ENCODE measurements at regions not wholly inside any gene's neighbourhood (a gene's known extent, or its start where the extent isn't known, plus 50 kb on each side); places are given as distances from the start of the nearest gene placed in this dataset.

- no peak for DNase-seq
Measured at GRCh38 chr17:51496378-51496777, 236.0 kb downstream of the UTP18 start.

GRCh38 chr17:51499897-51500296 lies 239.6 kb downstream of the UTP18 start:
- no peak for DNase-seq

DNA sequence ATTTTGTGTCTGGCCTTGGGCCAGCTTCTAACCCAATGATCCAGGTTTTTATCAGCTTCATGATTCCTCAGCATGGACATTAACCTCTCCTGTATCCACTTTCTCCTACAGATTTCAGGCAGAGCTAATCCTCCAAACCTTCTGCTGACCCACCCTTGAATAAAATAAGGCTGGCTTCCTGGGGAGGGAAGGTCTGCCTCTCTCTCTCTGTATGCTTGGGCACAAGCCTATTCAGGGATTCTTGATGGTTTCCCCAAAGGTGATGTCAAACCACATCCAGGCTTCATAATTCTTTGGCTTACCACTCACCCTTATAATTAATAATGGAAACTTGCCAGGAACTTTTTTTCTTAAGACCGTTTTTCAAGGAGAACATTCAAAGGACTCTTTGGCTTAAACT lies 240.1 kb downstream of the UTP18 start:
- no peak for DNase-seq

GRCh38 chr17:51505450-51505849 lies 245.1 kb downstream of the UTP18 start:
- no peak for DNase-seq

- no peak for DNase-seq
Measured at GRCh38 chr17:51507444-51507843, 247.1 kb downstream of the UTP18 start.

DNA sequence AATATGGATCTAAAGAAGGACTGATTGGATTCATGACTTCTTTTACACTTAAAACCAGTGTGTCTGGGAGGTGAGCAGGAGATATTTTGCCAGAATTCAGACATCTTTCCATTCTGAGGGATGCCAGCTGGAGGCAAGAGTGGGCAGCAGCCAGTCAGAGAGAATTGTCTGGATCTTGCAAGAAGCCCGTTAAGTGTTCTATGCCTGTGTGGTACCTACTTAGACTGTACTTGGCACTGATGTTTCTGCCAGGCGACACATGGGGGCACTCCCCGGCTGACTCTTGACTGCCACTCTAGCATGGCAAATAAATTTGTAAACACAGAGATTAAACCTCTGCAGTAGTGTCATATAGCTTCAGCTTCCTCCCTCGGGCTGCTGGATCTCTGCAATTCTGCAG lies 247.7 kb downstream of the UTP18 start:
- no peak for DNase-seq

- no peak for DNase-seq
Measured at GRCh38 chr17:51510940-51511339, 250.6 kb downstream of the UTP18 start.

DNA sequence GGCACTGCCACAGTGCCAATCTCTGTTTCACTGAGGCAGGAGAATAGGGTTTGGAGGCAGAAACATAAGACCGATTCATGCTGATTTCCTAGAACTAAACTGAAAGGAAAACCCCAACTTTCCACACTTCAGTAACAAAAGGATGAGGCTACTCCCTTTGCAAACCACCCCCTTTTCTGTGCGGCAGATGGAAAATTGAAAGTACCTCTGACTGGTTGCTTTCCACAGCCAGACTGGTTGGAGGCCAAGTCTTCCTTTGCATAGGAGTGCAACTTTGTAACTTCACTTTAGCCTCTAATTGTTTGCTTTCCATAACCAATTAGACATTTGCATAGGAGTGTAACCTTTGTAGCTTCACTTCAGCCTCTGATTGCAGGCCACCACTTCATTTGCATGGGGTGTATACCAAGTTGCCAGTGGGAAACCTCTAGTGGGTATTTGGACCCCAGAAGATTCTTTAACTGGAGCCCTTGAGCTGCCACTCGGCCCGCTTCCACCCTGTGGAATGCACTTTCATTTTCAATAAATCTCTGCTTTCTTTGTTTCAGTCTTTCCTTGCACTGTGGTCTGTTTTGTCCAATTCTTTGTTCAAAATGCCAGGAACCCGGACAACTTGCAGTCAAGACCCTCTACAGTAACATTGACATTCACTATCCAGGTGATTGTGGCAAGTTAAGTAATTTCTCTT lies 252.0 kb downstream of the UTP18 start:
- DNase-seq: no peak

DNA sequence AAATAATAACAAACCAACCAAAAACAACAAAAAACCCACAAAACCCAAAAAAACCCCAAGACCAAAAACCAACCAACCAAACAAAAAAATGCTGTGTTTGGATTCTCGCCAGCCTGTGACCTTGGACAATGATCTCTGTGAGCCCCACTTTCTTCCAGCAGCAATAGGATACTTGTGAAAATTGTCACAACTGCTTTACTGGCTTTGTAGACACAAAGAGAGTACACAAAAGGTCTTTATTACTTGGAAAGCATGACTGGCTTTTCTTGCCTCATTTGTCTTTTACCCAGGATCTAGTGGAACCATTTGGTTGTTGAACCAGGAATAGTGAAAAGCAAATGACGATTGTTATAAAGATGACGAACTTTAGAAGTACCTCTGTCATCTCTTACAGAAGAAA lies 256.6 kb downstream of the UTP18 start:
- no peak for DNase-seq

- no peak for DNase-seq
Measured at GRCh38 chr17:51524524-51524923, 264.2 kb downstream of the UTP18 start.

DNA sequence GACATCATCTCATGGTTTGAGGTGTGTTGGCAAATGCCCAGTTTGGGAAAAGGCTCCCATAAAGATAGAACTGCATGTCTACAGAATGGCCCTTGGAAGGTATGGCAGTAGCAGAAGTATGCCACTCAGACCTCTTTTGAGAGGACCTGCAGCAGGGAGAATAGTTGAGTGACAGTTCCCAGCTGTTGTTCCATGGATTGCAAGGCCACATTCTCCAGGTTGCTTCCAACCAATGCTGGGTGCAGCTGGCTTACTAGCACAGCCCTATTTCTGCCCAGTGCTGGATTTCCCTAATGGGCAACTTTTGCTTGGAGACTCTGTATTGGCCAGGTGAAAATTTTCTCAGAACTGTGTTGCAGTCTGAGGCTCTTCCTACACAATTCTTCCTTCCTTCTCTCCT lies 266.2 kb downstream of the UTP18 start:
- no peak for DNase-seq

GRCh38 chr17:51527225-51527982 lies 267.1 kb downstream of the UTP18 start:
- DNase-seq: no peak

DNA sequence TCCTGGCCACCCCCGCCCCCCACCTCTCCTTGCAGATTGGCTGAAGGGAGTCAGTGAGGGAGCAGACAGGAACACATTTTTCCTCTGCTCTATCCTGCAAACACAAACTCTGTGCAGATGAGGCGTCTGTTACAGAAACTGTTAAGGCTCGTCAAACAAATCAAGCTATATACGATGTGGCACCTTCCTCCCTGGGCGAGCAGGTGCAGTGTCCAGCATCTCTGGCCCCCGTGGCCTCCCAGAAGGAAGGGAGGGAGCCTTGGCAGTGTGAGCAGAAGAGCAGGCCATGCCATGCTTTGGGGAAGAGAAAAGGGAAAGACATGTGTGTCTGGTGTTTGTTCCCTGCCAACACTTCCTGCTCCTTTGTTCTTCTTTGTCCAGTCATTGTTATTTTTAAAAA lies 267.8 kb downstream of the UTP18 start:
- no peak for DNase-seq

DNA sequence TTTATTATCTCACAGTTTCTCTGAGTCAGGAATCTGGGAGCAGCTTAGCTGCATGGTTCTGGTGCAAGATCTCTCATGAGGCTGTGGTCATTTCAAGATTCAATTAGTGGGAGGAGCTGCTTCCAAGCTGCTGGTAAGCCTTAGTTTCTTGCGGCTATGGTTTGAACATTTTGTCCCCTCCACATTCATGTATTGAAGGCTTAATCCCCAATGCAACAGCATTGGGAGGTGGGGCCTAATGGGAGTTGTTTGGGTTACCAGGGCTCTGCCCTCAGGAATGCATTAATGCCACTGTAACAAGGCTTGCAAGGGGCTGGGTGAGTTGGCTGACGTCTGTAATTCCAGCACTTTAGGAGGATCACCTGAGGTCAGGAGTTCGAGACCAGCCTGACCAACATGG lies 272.9 kb downstream of the UTP18 start:
- DNase-seq: no peak

- no peak for DNase-seq
Measured at GRCh38 chr17:51533821-51534220, 273.5 kb downstream of the UTP18 start.

GRCh38 chr17:51536627-51537026 lies 276.3 kb downstream of the UTP18 start:
- no peak for DNase-seq

DNA sequence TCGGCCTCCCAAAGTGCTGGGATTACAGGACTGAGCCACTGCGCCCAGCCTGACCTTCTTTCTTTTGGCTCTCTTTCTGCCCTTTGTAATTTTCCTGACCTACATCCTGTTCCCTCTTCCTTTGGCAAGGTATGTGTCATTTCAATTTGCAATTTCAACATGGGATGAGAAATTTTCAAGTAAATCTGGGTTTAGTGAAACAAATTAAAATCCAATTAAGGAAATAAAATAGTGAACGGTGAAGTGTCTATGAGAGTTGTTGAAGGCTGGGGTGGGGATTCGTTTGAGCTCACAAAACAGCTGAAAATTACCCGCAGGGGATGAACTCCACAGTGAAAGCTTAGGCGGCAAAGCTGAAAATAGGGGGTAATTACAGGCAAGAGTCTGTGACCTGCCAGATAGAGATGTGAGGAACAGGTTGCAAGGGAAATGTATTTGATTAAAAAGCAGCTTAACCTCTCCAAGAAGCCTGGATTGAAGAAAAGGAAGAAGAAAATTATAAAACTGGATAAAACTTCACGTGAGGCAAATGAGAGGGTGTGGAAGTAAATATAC lies 277.7 kb downstream of the UTP18 start:
- DNase-seq: no peak

GRCh38 chr17:51540151-51540550 lies 279.8 kb downstream of the UTP18 start:
- no peak for DNase-seq

- DNase-seq: no peak
Measured at GRCh38 chr17:51541215-51541614, 280.9 kb downstream of the UTP18 start.

DNA sequence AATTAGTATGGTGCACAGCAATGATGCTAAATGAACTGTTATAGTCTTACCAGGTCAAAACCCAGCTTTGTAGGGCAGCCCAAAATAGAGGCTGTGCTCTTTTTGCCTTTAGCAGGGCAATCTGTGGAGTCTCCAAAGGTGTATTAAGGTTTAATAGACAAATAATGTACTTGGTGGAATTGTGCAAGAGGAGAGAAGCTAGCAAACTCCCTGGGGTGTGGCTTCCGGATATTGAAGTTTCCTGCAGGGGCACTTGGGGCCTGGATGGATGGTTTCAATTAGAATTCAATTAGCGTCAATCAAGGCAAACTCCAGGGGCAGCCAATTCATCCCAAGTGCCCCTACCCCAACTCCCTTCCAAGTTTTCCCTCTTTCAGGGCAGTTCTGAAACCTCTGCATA lies 285.8 kb downstream of the UTP18 start:
- DNase-seq: no peak

- DNase-seq: no peak
Measured at GRCh38 chr17:51548125-51548524, 287.8 kb downstream of the UTP18 start.

GRCh38 chr17:51555153-51555552 lies 294.8 kb downstream of the UTP18 start:
- no peak for DNase-seq

- no peak for DNase-seq
Measured at GRCh38 chr17:51559778-51560177, 299.4 kb downstream of the UTP18 start.

DNA sequence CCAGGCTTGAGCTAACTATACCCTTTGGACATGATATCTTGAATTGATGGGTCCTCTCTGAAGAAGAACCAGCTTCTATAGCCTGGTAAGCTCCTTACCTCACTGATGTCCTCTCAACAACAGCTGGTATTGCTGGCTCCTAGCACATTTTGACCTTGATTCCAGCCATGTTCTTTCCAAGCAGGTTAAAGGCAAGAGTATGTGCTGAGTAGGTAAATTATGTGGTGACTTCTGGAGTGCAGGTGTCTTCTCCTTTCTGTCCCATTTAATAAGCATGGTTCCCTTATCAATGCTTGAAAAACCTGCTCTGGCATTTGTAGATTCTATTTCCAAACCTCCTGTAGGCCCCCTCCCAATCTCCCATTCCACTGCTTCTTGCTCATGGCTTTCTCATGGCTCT lies 300.1 kb downstream of the UTP18 start:
- DNase-seq: no peak

Measured in fibroblast of upper back skin (primary cell).